Upper lobe of left lung (tissue), 4 donors: ENCODE measurements at regions not wholly inside any gene's neighbourhood (a gene's known extent, or its start where the extent isn't known, plus 50 kb on each side); places are given as distances from the start of the nearest gene placed in this dataset.

ENCODE experiments used
- EP300 ChIP-seq, 4 donors: sonication (generic); formaldehyde crosslinking; IDR thresholded peaks; one replicate each; pipeline ENCODE4 v1.5.1; 2017; ENCODE audit warnings: antibody characterized with exemption in 4 of 4, control low read depth in 2 of 4
- POLR2A ChIP-seq, 4 donors: fragments of 450-650 bp; IDR thresholded peaks; one replicate each; pipeline ENCODE4 v1.5.1; 2016 to 2017; ENCODE audit warnings: antibody characterized with exemption in 4 of 4, mild to moderate bottlenecking in 2 of 4
- TF ChIP-seq, protein P1 (sequence below), 6 experiments: fragments of 450-650 bp in 4 of 6; fragments of 200-600 bp in 2 of 6; sonication (generic) in 2 of 6; IDR thresholded peaks; one replicate each; pipeline ENCODE4 v1.5.1; 2016 to 2019; ENCODE audit warnings: antibody characterized with exemption in 6 of 6

GRCh38 chr9:21556581-21557427 is 74.7 kb upstream of the IFNE start:
- TF ChIP-seq, protein P1, sequence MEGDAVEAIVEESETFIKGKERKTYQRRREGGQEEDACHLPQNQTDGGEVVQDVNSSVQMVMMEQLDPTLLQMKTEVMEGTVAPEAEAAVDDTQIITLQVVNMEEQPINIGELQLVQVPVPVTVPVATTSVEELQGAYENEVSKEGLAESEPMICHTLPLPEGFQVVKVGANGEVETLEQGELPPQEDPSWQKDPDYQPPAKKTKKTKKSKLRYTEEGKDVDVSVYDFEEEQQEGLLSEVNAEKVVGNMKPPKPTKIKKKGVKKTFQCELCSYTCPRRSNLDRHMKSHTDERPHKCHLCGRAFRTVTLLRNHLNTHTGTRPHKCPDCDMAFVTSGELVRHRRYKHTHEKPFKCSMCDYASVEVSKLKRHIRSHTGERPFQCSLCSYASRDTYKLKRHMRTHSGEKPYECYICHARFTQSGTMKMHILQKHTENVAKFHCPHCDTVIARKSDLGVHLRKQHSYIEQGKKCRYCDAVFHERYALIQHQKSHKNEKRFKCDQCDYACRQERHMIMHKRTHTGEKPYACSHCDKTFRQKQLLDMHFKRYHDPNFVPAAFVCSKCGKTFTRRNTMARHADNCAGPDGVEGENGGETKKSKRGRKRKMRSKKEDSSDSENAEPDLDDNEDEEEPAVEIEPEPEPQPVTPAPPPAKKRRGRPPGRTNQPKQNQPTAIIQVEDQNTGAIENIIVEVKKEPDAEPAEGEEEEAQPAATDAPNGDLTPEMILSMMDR (IDR thresholded peaks at IDR 0.05), result no peak
- TF ChIP-seq POLR2A (IDR thresholded peaks at IDR 0.05) (no peak), EP300 (IDR thresholded peaks at IDR 0.05) (no peak)
